Glutamatergic neuron (in vitro differentiated cells): ENCODE measurements at regions not wholly inside any gene's neighbourhood (a gene's known extent, or its start where the extent isn't known, plus 50 kb on each side); places are given as distances from the start of the nearest gene placed in this dataset.

ENCODE experiments used
- DNase-seq: peaks from one replicate; pipeline ENCODE4 v3.0.0; 2022
- H3K27ac Mint-ChIP-seq: one replicate; pipeline ENCODE4 v1.8.0; 2020; ENCODE audit warnings: mild to moderate bottlenecking, mixed read lengths, inconsistent platforms; ENCODE audit not compliant: unreplicated experiment
- H3K27me3 Mint-ChIP-seq: one replicate; pipeline ENCODE4 v1.8.0; 2020; ENCODE audit warnings: mild to moderate bottlenecking, moderate library complexity, mixed read lengths, inconsistent platforms; ENCODE audit not compliant: unreplicated experiment
- H3K36me3 Mint-ChIP-seq: one replicate; pipeline ENCODE4 v1.8.0; 2020; ENCODE audit warnings: mild to moderate bottlenecking, mixed read lengths, inconsistent platforms; ENCODE audit not compliant: unreplicated experiment
- H3K4me1 Mint-ChIP-seq: one replicate; pipeline ENCODE4 v1.8.0; 2020; ENCODE audit warnings: mild to moderate bottlenecking, low read depth, mixed read lengths, inconsistent platforms; ENCODE audit not compliant: unreplicated experiment
- H3K4me3 Mint-ChIP-seq: one replicate; pipeline ENCODE4 v1.8.0; 2020; ENCODE audit warnings: mild to moderate bottlenecking, mixed read lengths, inconsistent platforms; ENCODE audit not compliant: unreplicated experiment
- H3K9me3 Mint-ChIP-seq: one replicate; pipeline ENCODE4 v1.8.0; 2020; ENCODE audit warnings: mild to moderate bottlenecking, moderate library complexity, mixed read lengths, inconsistent platforms; ENCODE audit not compliant: unreplicated experiment
- CTCF ChIP-seq: fragments of 200-600 bp; sonication (generic); IDR thresholded peaks from one replicate; pipeline ENCODE4 v1.5.0; 2021; ENCODE audit not compliant: partially characterized antibody, unreplicated experiment

GRCh38 chr4:141448490-141448889 is 187.9 kb upstream of the IL15 start:
- no peak for DNase-seq
- Mint-ChIP-seq H3K27me3 (no peaks in the 10 kb centered on the region), H3K9me3 (no peaks in the 10 kb centered on the region), H3K4me3 (no peak overlapping the region), H3K4me1 (no peaks in the 10 kb centered on the region), H3K36me3 (no peaks in the 10 kb centered on the region), H3K27ac (no peak overlapping the region)
- no peak for TF ChIP-seq CTCF

- DNase-seq: no peak
- TF ChIP-seq CTCF: no peak
- Mint-ChIP-seq H3K4me1 (no peaks in the 10 kb centered on the region), H3K36me3 (no peaks in the 10 kb centered on the region), H3K27me3 (no peaks in the 10 kb centered on the region), H3K4me3 (no peak overlapping the region), H3K27ac (no peak overlapping the region), H3K9me3 (no peaks in the 10 kb centered on the region)
Measured at GRCh38 chr4:141449927-141450326, 186.5 kb upstream of the IL15 start.

DNA sequence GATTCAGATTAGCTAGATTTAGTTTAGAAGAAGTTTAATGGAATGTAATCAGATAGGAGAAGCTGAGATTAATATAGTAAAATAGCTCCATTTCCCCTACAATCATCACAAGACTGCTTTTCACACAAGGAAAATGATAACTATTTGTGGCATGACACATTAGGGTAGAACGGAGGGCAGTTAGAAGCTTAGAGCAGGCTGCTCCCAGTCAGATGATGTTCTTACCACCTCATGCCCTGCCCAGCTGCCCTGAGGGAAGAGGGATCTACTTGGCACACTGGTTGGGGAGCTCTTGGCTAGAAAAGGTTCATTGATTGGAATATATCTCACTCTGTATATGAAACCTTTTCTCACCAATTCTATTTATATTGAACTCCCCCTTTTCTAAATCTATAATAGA is 180.7 kb upstream of the IL15 start:
- H3K4me1 Mint-ChIP-seq: no peaks in the 10 kb centered on the region
- no peak overlapping the region for H3K27ac Mint-ChIP-seq
- no peak for TF ChIP-seq CTCF
- H3K9me3 Mint-ChIP-seq: no peaks in the 10 kb centered on the region
- no peak for DNase-seq
- no peak overlapping the region for H3K4me3 Mint-ChIP-seq
- H3K27me3 Mint-ChIP-seq: no peaks in the 10 kb centered on the region
- no peaks in the 10 kb centered on the region for H3K36me3 Mint-ChIP-seq

GRCh38 chr4:141457653-141458052 is 178.7 kb upstream of the IL15 start:
- Mint-ChIP-seq H3K4me1 (no peaks in the 10 kb centered on the region), H3K27ac (no peak overlapping the region), H3K4me3 (no peak overlapping the region), H3K27me3 (no peaks in the 10 kb centered on the region), H3K9me3 (no peaks in the 10 kb centered on the region), H3K36me3 (no peaks in the 10 kb centered on the region)
- no peak for DNase-seq
- no peak for TF ChIP-seq CTCF

DNA sequence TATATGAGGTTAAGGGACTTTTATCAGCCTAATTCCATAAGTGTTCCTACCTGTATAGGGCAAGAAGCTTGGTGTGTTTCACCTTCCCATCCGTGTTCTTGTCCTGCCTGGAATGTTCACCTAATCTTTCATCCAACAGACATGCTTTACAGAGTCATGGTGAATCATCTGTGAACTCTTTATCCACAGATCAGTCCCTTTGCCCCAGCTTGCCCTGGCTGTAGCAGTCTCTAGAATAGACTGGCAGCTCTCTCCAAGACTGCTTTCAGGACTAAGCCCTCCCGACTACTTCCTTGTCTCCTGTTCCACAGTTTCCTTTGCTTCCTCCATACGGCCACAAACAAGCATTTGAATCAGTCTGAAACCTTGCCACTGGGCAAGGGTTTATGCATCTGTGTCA is 177.9 kb upstream of the IL15 start:
- no peak for TF ChIP-seq CTCF
- H3K9me3 Mint-ChIP-seq: no peaks in the 10 kb centered on the region
- no peaks in the 10 kb centered on the region for H3K4me1 Mint-ChIP-seq
- H3K36me3 Mint-ChIP-seq: no peaks in the 10 kb centered on the region
- no peaks in the 10 kb centered on the region for H3K27me3 Mint-ChIP-seq
- H3K27ac Mint-ChIP-seq: no peak overlapping the region
- DNase-seq: no peak
- H3K4me3 Mint-ChIP-seq: no peak overlapping the region
